Breast epithelium (tissue), 3 donors: ENCODE measurements at regions not wholly inside any gene's neighbourhood (a gene's known extent, or its start where the extent isn't known, plus 50 kb on each side); places are given as distances from the start of the nearest gene placed in this dataset.

Source experiments
- CTCF ChIP-seq, 3 donors: fragments of 450-650 bp; IDR thresholded peaks; one replicate each; pipeline ENCODE4 v1.5.1; 2016 to 2017; ENCODE audit warnings: antibody characterized with exemption in 3 of 3, mild to moderate bottlenecking in 3 of 3, moderate library complexity in 3 of 3
- POLR2A ChIP-seq: fragments of 450-650 bp; IDR thresholded peaks from one replicate; pipeline ENCODE4 v1.6.1; 2016; ENCODE audit warnings: antibody characterized with exemption, mild to moderate bottlenecking, moderate library complexity
- POLR2AphosphoS5 ChIP-seq, 3 donors: sonication (generic); formaldehyde crosslinking; IDR thresholded peaks; one replicate each; pipeline ENCODE4 v1.6.1; 2017; ENCODE audit warnings: antibody characterized with exemption in 3 of 3

- TF ChIP-seq CTCF (IDR thresholded peaks at IDR 0.05) (no peak), POLR2AphosphoS5 (IDR thresholded peaks at IDR 0.05) (no peak), POLR2A (no peak)
Observed at GRCh38 chr20:60295214-60295613, 337.0 kb downstream of the CDH26 start.
